NCI-H82 (cell line): ENCODE measurements at regions not wholly inside any gene's neighbourhood (a gene's known extent, or its start where the extent isn't known, plus 50 kb on each side); places are given as distances from the start of the nearest gene placed in this dataset.
"Not testable (repeated sequence)": the region's sequence is repeated elsewhere in the genome, so short reads cannot be mapped to it uniquely, and the experiment has no call there.

Source experiments
- DNase-seq: peaks from one replicate; lab custom pipeline; 2025; lab: John Stamatoyannopoulos, UW

DNA sequence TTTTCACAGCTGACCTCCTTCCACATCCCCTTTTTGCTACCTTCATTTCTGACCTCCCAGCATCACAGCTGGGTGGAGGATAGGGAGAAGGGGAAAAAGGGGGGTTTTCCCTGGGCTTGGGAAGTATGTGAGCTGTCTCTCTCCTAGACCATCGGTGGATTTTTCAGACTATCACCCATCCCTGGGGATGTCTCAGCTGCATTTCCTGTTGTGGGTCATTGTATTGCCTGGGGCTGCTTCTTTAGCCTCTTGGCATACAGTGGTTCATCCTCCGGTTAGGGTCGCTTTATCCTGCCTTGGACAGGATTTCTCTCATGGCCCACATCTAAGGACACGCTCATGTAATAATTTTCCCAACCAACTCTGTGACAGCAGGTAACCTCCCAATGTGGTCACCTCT, 142.5 kb upstream of the ARG1 start:
- no peak for DNase-seq

DNA sequence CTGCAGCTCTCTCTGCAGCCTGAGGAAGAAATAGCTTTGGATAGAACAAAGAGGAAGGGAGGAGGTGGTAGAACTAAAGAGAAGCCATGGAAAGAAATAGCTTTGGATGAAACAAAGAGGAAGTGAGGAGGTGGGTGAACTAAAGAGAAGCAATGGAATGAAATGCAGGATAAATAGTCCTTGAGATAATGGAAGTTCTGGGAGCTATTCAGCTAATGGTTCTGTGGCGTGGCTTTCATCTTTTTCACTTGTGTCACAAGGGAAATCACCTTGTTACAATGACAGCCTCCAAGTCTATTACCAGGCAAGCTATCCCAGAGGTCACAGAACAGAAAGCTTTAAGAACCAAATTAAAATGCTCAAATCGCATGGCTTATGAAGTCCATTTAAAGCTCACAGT, 141.3 kb upstream of the ARG1 start:
- no peak for DNase-seq

DNA sequence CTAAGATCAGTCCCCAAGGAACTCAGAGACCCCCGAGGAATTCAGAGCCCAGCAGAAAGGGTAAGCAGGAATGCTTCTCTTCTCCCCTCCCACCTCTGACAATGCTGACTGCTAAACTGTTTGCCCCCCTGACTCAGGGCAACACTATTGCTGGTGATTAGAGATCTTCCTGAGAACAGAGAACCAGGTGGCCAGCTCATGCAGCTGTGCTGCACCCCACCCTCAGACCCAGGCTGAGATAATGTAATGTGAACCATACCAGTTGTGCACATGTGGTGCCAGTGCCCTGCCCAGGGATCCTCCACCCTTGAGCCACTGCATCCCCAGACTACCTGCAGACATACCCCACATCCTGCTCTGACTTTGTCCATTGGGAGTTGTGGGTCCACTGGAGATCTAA, 139.1 kb upstream of the ARG1 start:
- no peak for DNase-seq

DNA sequence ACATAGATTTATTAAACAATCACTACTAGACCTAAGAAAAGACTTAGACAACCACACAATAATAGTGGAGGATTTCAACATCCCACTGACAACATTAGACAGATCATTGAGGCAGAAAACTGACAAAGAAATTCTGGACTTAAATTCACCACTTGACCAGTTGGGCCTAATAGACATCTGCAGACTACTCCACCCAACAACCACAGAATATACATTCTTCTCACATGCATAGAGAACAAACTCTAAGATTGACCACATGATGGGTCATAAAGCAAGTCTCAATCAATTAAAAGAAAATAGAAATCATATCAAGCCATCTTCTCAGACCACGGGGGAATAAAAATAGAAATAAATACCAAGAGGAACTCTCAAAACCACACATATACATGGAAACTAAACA, 136.7 kb upstream of the ARG1 start:
- no peak for DNase-seq

DNA sequence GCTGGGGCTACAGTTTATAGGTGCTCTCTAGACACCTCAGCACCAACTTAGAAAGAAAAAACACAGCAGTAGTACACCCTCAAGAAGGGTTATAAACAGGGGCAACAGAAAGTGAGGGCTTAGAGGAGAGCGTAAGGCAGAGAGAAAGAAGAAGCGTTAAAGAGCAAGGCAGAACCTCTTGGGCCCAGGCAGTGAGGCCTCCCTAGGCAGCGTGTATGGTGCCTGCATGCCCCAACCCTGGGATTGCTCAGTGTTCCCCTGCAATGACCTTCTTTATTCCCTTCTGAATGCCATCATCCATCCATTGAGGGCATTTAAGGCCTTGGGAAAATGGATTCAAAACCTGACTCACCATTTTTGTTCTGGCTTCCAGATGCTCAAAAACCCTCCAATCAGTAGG, 130.0 kb upstream of the ARG1 start:
- no peak for DNase-seq

DNA sequence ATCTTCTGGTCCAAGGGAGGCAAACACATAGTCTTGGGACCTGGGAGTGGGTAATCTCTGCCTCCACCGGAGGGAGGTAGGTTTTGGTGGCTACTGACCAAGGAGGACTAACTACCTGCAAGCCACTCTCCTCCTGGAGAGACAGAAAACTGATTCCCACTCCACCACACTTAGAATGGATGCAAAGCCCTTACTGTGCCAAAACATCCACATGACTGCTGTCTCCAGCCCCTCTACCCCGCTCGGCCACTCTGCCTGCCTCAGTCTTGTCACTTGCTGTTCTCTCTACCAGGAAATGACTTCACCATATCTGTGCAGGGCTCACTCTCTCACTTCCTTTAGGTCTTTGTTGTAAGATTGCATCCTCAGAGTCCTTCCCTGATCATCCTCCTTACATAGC, 129.5 kb upstream of the ARG1 start:
- no peak for DNase-seq

DNA sequence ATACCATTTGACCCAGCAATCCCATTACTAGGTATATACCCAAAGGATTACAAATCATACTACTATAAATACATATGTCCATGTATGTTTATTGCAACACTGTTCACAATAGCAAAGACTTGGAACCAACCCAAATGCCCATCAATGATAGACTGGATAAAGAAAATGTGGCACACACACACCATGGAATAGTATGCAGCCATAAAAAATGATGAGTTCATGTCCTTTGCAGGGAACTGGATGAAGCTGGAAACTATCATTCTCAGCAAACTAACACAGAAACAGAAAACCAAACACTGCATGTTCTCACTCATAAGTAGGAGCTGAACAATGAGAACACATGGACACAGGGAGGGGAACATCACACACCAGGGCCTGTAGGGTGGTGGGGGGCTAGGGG, 127.7 kb upstream of the ARG1 start:
- not testable (repeated sequence) for DNase-seq

DNA sequence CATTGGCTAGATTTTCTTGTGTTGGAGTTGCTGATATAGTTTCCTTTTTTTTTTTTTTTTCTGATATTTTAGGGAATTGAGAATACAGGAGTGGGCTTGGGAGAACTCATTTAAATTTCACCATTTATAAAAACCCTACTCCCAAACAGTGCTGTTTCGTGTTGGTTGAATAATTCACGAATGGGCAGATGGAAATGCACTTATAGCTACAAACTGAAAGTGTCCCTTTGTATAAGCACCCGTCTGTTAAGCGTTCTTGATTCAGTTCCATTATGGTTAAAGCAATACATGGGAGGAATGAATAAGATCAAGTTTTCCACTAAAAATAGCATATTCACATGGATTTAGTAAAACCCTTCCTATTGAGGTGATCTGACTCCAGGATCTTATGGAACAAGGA, 122.2 kb upstream of the ARG1 start:
- no peak for DNase-seq

DNA sequence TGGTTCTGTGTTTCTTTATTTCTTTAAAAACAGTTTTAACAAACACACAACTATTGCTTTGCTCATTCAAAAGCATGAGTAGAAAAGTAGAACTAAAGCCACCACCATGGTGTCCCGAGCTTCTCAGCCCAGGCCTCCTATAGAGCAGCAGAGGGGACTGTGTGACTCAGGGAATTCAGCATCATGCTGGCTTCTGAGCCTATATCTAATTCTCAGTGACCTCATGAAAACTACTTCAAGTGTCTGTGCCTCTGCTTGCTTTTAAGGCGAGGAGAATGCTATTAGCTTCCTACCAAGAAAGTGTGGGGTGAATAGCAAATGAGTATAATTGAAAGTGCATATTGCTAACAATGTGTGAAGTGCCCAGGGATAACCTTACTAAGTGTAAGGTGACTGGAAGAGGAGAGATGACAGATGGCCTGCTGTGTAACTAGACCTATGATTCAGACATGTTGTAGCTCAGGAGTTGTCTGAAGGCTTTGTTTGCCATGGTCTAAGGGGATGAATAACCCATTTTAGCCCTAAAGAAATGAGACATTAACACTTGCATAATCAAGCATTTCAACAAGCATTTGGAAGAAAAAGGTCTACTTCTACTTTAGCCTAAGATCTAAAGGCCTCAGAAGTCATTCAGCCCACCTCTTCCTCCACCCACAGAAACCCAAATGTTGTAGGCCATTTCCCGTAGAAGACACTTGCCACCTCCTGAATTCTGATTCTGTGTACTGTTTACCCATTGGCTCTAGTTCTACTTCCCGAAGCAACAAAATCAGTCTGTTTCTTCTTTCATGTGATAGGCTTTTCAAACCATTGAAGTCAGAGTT, 121.5 kb upstream of the ARG1 start:
- DNase-seq, result peak; percentile 28

DNA sequence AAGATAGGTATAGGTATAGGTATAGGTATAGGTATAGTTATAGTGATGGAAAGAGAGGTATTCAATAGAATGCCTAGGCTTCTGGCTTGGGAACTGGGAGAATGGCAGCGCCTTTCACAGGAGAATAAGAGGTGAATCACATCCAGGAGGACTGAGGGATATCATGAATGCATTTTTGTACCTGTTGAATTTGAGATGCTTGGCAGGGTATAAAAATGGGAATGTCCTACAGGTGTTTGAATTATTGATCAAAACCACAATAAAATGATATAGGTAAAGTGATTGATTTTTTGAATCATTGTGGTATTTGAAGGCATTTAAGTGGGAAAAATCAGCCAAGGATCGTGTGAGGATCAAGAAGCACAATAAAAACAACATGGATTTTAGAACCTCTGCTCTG, 119.2 kb upstream of the ARG1 start:
- DNase-seq, result no peak

DNA sequence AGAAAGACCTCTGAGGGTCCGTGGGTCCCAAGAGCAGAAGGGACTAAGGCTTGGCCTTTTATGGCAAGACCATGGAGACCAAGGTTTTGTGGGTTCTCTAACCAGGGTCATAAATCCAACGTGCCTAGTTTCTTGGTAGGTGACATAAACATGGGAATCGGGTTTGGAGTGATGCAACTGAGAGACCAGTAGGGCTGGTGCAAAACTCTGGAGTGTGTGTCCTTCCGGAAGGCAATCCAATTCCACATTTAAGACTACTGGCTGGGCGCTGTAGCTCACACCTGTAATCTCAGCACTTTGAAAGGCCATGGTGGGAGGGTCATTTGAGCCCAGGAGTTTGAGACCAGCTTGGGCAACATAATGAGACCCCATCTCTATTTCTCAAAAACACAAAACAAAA, 116.5 kb upstream of the ARG1 start:
- DNase-seq, result no peak

DNA sequence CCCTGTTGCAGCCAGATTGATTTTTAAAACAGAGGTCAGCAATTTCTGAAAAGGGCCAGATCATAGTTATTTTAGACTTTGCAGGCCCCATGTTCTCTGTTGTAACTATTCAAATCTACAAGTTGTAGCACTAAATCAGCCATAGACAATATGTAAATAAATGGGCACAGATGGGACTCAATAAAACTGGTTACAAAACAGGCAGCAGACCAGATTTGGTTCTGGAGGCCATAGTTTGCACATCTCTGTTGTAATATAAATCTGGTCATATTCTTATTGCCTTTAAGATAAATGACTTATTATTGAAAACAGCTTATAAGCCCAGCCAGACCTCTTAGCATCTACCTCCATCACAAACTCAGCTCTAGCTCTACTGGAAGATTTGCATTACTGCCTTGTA, 114.0 kb upstream of the ARG1 start:
- no peak for DNase-seq

DNA sequence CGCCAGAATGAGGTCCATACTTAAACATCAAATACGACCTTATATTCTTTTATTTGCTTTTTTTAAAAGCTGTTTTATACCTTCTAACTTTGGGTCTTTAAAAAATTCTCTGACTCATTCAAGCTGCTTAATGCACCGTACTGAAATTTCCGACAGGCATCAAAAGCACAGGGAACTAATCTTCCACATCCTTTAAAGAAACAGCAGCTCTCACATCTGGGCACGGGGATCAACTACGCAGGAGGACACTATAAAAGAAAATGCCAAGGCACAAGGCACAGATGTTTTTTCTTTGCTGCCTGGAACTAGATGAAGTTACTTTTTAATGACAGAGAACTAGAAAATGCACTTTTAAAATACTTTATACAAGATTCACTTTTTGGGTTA, 112.4 kb upstream of the ARG1 start:
- peak; percentile 4 for DNase-seq

DNA sequence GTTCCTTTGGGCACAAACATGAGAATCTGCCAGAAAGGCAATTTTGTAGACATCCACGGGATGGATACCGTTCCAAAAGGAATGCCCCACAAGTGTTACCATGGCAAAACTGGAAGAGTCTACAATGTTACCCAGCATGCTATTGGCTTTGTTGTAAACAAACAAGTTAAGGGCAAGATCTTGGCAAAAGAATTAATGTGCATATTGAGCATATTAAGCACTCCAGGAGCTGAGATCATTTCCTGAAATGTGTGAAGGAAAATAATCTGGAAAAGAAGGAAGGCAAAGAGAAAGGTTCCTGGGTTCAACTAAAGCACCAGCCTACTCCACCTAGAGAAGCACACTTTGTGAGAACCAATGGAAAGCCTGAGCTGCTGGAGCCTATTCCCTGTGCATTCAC, 103.9 kb upstream of the ARG1 start:
- DNase-seq, result no peak

DNA sequence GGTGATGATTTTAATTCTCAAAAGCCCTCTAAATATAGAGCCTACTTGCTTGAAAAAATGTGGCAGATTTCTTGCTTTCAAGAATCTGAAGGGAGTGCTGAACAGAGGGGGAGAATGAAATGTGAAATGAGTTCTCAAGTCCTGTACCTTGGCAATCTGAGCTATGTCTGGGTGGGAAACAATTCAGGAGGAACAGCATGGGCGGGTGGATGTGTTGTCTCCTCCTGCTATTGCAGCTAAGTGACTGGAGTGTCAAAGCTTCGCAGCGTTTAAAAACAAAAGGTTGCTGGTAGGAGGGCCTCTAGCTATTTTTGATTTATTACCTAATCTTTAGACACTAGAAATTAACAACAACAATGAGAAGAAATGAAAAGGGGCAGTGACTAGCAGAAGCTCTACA, 102.5 kb upstream of the ARG1 start:
- DNase-seq, result no peak

DNA sequence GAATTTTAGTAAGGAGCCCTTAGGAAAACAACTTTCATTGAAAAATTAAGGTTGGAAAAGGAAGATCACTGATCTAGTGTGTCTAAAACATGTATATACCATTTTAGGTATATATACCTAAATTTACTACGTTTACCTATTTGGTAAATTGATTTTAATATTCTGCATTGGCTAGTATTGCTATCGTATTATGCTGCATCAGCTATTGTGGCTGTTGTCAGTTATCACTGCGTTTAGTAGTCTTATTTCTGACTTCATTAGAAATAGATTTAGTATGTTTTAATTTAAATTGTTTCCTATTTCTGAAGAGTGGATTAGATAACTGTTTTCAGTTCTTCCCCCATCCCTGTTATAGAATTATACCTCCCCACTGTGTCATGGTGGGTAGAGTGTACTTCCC, 101.7 kb upstream of the ARG1 start:
- no peak for DNase-seq

DNA sequence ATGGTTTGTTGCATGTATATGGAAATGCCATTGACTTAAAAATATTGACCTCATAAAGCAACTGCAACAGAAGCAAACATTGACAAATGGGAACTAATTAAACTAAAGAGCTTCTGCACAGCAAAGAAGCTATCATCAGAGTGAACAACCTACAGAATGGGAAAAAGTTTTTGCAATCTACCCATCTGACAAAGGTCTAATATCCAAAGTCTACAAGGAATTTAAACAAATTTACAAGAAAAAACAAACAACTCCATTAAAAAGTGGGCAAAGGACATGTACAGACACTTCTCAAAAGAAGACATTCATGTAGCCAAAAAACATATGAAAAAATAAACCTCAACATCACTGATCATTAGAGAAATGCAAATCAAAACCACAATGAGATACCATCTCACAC, 99.7 kb upstream of the ARG1 start:
- not testable (repeated sequence) for DNase-seq

DNA sequence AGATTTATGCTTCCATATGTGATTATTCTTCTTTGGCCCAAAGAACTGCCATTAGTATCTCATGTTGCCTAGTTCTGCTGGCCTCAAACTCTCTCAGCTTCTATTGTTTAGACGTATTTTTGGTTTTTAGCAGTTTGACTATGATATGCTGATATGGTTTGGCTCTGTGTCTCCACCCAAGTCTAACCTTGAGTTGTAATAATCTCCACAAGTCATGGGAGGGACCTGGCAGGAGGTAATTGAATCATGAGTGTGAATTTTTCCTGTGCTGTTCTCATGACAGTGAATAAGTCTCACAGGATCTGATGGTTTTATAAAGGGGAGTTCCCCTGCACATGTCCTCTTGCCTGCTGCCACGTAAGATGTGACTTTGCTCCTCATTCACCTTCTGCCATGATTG, 96.7 kb upstream of the ARG1 start:
- DNase-seq, result no peak

DNA sequence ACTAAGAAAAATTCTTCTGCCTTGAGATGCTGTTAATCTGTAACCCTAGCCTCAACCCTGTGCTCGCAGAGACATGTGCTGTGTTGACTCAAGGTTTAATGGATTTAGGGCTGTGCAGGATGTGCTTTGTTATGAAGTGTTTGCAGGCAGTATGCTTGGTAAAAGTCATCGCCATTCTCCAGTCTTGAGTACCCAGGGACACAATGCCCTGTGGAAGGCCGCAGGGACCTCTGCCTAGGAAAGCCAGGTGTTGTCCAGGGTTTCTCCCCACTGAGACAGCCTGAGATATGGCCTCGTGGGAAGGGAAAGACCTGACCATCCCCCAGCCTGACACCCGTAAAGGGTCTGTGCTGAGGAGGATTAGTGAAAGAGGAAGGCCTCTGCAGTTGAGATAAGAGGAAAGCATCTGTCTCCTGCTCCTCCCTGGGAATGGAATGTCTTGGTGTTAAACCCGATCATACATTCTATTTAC, 94.2 kb upstream of the ARG1 start:
- peak; percentile 93 for DNase-seq

DNA sequence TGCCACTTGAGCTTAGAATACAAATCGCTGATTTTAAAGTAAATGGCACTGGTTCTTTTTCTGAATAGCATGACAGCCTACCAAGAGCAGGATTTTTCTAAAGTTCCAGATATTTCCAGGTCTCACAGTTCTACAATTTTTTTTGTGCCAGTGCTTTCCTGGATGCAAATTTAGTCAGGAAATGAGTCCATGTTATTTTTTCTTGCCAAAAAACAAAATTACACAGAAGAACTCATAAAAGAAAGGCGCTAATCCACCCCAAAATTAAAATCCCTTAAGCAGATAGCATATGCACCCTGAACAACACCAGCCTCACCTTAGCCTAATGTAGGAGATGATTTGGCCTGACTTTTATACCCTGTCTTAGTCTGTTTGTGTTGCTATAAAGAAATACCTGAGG, 86.4 kb upstream of the ARG1 start:
- no peak for DNase-seq

DNA sequence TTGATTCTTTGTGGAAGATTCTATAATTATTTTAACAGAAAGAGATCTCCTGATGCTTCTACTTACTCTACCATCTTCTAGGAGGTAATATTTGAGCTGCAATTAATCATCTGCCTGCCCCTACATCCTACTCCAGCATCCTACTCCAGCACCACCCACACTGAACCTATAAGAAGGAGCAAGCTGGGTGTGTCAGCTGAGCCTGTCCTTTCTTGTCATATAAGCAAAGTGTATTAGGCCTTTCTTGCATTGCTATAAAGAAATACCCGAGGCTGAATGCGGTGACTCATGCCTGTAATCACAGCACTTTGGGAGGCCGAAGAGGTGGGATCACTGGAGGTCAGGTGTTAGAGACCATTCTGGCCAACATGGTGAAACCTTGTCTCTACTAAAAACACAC, 84.2 kb upstream of the ARG1 start:
- no peak for DNase-seq

DNA sequence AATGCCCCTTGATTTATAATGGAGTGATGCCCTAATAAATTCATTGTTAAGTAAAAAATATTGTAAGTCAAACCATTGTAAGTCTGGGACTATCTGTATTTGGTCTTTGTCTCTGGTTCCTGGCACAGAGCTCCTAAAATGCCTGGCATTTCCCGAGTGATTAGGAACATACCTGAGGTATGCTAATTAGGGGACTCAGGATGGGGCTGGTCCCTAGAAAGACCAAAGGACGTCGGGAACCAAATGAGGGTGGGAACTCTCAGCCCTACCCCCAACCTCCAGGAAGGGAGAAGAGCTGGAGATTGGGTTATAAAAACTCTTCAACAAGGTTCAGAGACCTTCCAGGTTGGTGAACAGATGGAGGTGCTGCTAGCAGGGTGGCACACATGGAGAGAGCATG, 82.6 kb upstream of the ARG1 start:
- no peak for DNase-seq

DNA sequence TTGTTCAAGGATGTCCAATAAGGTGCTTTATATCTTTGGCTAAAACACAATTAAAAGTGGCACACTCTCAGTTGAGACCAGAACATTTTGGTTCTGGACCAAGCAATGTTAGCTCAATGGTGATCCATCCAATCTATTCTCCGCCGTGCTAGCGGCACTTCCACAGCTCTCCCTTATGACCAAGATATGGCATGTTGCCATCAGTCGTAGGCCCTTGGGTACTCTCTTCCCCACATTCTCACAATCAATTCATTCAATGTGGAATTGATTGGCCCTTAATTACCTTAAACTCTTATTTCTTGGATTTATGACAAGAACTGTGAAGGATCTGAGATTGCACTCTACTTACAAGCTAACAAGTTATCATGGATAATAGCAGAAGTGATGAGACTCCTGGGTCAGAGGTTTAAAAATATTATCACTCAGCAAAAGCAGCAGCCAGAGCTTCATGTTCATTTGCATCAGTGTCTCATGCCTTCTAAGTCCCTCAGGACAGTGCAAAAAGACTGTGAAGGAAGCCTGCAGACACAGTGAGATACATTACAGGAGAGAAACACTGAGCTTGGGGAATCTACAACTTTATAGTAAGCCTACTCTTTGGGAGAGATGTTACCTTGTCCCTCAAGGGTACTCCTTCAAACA, 80.0 kb upstream of the ARG1 start:
- DNase-seq, result no peak

DNA sequence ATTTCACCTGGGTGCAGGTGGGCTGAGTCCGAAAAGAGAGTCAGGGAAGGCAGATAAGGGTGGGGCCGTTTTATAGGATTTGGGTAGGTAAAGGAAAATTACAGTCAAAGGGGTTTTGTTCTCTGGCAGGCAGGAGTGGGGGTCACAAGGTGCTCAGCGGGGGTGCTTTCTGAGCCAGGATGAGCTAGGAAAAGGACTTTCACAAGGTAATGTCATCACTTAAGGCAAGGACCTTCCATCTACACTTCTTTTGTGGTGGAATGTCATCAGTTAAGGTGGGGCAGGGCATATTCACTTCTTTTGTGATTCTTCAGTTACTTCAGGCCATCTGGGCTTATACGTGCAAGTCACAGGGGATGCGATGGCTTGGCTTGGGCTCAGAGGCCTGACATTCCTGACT, 68.6 kb upstream of the ARG1 start:
- DNase-seq, result not testable (repeated sequence)
